Transverse colon (tissue), 4 donors: ENCODE measurements at regions not wholly inside any gene's neighbourhood (a gene's known extent, or its start where the extent isn't known, plus 50 kb on each side); places are given as distances from the start of the nearest gene placed in this dataset.

Experiments used
- DNase-seq: peaks from one replicate; pipeline ENCODE4 v3.0.0-alpha.2; 2019
- H3K27ac ChIP-seq, 4 donors: fragments of 200-600 bp; sonication (generic); 2 replicates each; pipeline ENCODE4 v1.5.1; 2016 to 2018; ENCODE audit warnings: inconsistent platforms in 4 of 4
- H3K27me3 ChIP-seq: fragments of 200-600 bp; sonication (generic); 2 replicates; pipeline ENCODE4 v1.5.1; 2017; ENCODE audit warnings: inconsistent platforms
- H3K36me3 ChIP-seq, 4 donors: fragments of 200-600 bp; sonication (generic); 2 replicates each; pipeline ENCODE4 v1.5.1; 2017 to 2019; ENCODE audit warnings: inconsistent platforms in 4 of 4
- H3K4me1 ChIP-seq, 4 donors: fragments of 200-600 bp; sonication (generic); 2 replicates each; pipeline ENCODE4 v1.5.1; 2017 to 2020; ENCODE audit warnings: inconsistent platforms in 4 of 4
- H3K4me3 ChIP-seq, 4 donors: fragments of 200-600 bp; sonication (generic); 1 replicate in 1 of 4; 2 replicates in 3 of 4; pipeline versions ENCODE4 v1.5.1 to v1.6.1; 2017 to 2019; ENCODE audit warnings: inconsistent platforms in 4 of 4
- H3K9me3 ChIP-seq, 2 donors: fragments of 200-600 bp; sonication (generic); 2 replicates each; pipeline ENCODE4 v1.5.1; 2017 to 2019; ENCODE audit warnings: inconsistent platforms in 2 of 2
- EP300 ChIP-seq: sonication (generic); formaldehyde crosslinking; IDR thresholded peaks from one replicate; pipeline ENCODE4 v1.6.1; 2017; ENCODE audit warnings: antibody characterized with exemption, low read depth
- POLR2A ChIP-seq: fragments of 450-650 bp; IDR thresholded peaks from one replicate; pipeline ENCODE4 v1.6.1; 2016; ENCODE audit warnings: antibody characterized with exemption, mild to moderate bottlenecking, moderate library complexity
- POLR2AphosphoS5 ChIP-seq, 3 donors: sonication (generic); formaldehyde crosslinking; IDR thresholded peaks; one replicate each; pipeline ENCODE4 v1.6.1; 2016; ENCODE audit warnings: antibody characterized with exemption in 3 of 3
- WGBS, 2 donors: methylation state at CpG; one replicate each; pipeline ENCODE4 v1.1.5; 2018; ENCODE audit warnings: low coverage in 1 of 2; 5-methylcytosine and 5-hydroxymethylcytosine counted together
- in situ Hi-C, 4 donors: fragments of 200-750 bp; cut with MboI; loops; one replicate each; pipeline versions ENCODE4 v1.15.0 to v1.15.1; 2017; ENCODE audit warnings: low sequenced_read_pairs in 3 of 4, low pct_ligation_motif_present in 1 of 4, low pct_unique_long_range_greater_than_20kb in 1 of 4
- intact Hi-C: fragments of 100-400 bp; cut with DNase I; formaldehyde crosslinking; loops from one replicate; pipeline ENCODE4 v1.15.1; 2023; ENCODE audit warnings: low total_unique reads
- TF ChIP-seq, protein P1 (sequence below), 5 experiments: fragments of 200-600 bp in 3 of 5; fragments of 450-650 bp in 2 of 5; sonication (generic) in 3 of 5; IDR thresholded peaks; 1 replicate in 2 of 5; 2 replicates in 3 of 5; pipeline ENCODE4 v1.5.1; 2016 to 2017; ENCODE audit warnings: antibody characterized with exemption in 5 of 5, inconsistent platforms in 3 of 5, mild to moderate bottlenecking in 2 of 5, moderate library complexity in 1 of 5

DNA sequence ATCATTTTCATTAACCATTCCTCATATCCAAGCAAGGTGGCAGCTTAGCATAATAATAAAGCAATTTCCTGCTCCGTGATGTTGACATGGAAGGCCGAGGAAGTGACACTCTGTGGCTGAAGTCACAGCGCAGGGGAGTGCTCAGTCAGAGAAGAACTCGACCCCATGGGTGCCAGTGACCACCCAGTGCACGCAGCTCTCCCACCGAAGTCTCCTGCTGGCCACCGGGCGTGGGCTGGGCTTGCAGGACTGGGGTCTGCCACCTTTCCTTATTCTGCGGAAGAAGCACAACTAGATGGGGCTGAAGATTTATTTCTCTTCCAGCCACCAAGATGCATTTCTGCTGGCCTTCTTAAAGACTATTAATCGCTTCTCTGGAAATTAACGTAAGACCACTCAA is 132.1 kb upstream of the SPACA7 start:
- DNase-seq: no peak
- H3K4me1 ChIP-seq: no peaks in the 10 kb centered on the region
- no peaks in the 10 kb centered on the region for H3K9me3 ChIP-seq
- no peaks in the 10 kb centered on the region for H3K27me3 ChIP-seq
- in situ Hi-C loops: no loop called here
- H3K4me3 ChIP-seq: no peak overlapping the region
- no peak for TF ChIP-seq POLR2A
- TF ChIP-seq, protein P1, sequence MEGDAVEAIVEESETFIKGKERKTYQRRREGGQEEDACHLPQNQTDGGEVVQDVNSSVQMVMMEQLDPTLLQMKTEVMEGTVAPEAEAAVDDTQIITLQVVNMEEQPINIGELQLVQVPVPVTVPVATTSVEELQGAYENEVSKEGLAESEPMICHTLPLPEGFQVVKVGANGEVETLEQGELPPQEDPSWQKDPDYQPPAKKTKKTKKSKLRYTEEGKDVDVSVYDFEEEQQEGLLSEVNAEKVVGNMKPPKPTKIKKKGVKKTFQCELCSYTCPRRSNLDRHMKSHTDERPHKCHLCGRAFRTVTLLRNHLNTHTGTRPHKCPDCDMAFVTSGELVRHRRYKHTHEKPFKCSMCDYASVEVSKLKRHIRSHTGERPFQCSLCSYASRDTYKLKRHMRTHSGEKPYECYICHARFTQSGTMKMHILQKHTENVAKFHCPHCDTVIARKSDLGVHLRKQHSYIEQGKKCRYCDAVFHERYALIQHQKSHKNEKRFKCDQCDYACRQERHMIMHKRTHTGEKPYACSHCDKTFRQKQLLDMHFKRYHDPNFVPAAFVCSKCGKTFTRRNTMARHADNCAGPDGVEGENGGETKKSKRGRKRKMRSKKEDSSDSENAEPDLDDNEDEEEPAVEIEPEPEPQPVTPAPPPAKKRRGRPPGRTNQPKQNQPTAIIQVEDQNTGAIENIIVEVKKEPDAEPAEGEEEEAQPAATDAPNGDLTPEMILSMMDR (IDR thresholded peaks at IDR 0.05): no peak
- no peak for TF ChIP-seq EP300
- no peak for TF ChIP-seq POLR2AphosphoS5 (IDR thresholded peaks at IDR 0.05)
- intact Hi-C loops: no loop called here
- H3K36me3 ChIP-seq: no peaks in the 10 kb centered on the region
- H3K27ac ChIP-seq: no peak overlapping the region
- WGBS, 2 donors: 70 to 74% methylated on average over 5 to 11 of the region's 11 CpGs

DNA sequence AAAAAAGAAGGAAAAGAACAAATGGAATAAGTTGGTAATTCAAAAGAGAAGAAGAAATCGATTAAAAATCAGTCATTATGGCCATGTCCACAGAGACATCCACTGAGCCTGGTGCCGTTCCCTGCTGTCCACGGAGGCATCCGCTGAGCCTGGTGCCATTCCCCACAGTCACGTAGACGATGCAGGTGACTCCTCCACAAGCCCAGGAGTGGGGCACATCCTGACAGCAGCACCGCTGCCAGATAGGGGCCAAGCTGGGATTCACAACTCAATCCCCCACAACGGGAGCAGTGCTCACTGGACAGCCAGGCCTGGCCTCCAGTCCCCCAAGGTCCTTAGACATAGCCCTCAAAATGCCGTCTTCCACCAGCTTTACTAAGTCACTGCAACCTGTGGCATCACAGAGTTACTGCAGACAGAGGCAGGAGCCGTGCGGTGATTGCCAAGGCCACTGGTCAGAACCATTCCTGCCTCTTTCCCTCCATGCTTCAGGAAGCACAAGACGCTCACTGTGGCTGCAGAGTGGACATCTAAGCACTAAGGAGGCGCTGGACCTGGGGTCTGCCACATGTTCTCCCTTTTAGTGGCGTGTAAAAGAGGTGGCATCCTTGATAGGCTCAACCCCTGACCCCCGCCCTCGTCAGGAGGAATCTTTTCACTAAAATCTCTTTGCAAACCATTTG is 131.5 kb upstream of the SPACA7 start:
- H3K36me3 ChIP-seq: no peaks in the 10 kb centered on the region
- no peak for DNase-seq
- intact Hi-C loops: no loop called here
- no peak overlapping the region for H3K27ac ChIP-seq
- in situ Hi-C loops: no loop called here
- 77 to 85% methylated on average over 3 to 16 of the region's 16 CpGs for WGBS, 2 donors
- H3K27me3 ChIP-seq: no peaks in the 10 kb centered on the region
- no peaks in the 10 kb centered on the region for H3K4me1 ChIP-seq
- H3K4me3 ChIP-seq: no peak overlapping the region
- H3K9me3 ChIP-seq: no peaks in the 10 kb centered on the region
- TF ChIP-seq POLR2AphosphoS5 (IDR thresholded peaks at IDR 0.05) (no peak), EP300 (no peak), POLR2A (no peak)
- TF ChIP-seq, protein P1 (IDR thresholded peaks at IDR 0.05): no peak

DNA sequence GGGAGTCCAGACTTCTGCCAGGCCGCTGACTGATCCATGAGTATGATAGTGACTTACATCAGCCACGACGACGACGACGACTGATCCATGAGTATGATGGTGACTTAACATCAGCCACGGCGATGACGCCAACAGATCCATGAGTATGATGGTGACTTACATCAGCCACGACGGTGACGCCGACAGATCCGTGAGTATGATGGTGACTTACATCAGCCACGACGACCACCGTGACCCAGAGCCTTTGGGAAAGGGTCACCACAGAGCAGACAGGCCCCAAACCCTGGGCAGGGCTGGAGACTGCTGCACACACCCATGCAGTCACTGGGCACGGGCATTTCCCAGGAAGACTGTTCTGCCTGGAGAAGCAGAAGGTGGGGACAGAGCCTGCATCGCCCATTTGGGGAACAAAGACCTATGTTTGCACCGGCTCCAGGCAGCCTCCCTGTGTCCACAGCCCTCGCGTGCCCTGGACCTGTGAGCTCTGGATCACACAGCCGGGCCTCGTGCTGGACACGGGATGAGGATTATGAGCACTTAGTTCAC is 130.9 kb upstream of the SPACA7 start:
- Histone ChIP-seq H3K36me3 (no peaks in the 10 kb centered on the region), H3K4me1 (no peaks in the 10 kb centered on the region), H3K9me3 (no peaks in the 10 kb centered on the region), H3K27ac (no peak overlapping the region), H3K4me3 (no peak overlapping the region), H3K27me3 (no peaks in the 10 kb centered on the region)
- in situ Hi-C loops: no loop called here
- intact Hi-C loops: no loop called here
- no peak for DNase-seq
- TF ChIP-seq, protein P1 (IDR thresholded peaks at IDR 0.05): no peak
- no peak for TF ChIP-seq EP300
- TF ChIP-seq POLR2A: no peak
- no peak for TF ChIP-seq POLR2AphosphoS5 (IDR thresholded peaks at IDR 0.05)
- 92 to 94% methylated on average over 8 to 25 of the region's 25 CpGs for WGBS, 2 donors

DNA sequence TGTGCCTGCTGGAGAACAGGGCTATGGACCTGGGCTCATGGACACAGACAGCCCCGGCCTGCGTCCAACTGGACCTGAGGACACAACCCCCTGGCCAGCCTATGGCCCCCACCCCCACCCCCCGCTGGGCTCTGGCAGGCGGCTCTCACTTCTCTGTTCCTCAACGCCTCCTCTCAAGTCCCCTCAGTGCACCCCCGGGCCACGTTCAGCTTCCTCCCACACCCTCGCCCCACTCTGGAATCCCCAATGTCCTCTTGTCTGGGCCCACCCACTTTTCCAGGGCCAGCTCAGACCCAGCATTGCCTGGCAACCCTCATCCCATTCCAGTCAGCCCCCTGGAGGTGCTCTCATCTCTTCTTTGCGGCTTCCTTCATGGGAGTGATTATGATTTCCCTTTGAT is 130.2 kb upstream of the SPACA7 start:
- TF ChIP-seq POLR2A (no peak), POLR2AphosphoS5 (IDR thresholded peaks at IDR 0.05) (no peak), EP300 (no peak)
- TF ChIP-seq, protein P1 (IDR thresholded peaks at IDR 0.05): no peak
- Histone ChIP-seq H3K4me3 (no peak overlapping the region), H3K9me3 (no peaks in the 10 kb centered on the region), H3K27ac (no peak overlapping the region), H3K4me1 (no peaks in the 10 kb centered on the region), H3K27me3 (no peaks in the 10 kb centered on the region), H3K36me3 (no peaks in the 10 kb centered on the region)
- WGBS, 2 donors: 79 to 83% methylated on average over 8 to 9 of the region's 9 CpGs
- in situ Hi-C loops: no loop called here
- no peak for DNase-seq
- intact Hi-C loops: no loop called here
